HT-29 (cell line): ENCODE measurements at regions not wholly inside any gene's neighbourhood (a gene's known extent, or its start where the extent isn't known, plus 50 kb on each side); places are given as distances from the start of the nearest gene placed in this dataset.
"Not testable (repeated sequence)": the region's sequence is repeated elsewhere in the genome, so short reads cannot be mapped to it uniquely, and the experiment has no call there.

Experiments
- DNase-seq: peaks from one replicate; pipeline ENCODE4 v3.0.0-alpha.2; 2015; ENCODE audit warnings: low spot score

GRCh38 chr17:21514567-21514966, 138.4 kb downstream of the KCNJ12 start:
- DNase-seq, result not testable (repeated sequence)

GRCh38 chr17:21517538-21518293, 141.6 kb downstream of the KCNJ12 start:
- DNase-seq, result no peak

- DNase-seq, result no peak
These were observed 146.7 kb downstream of the KCNJ12 start for GRCh38 chr17:21522755-21523336.

- DNase-seq, result no peak
These were observed 147.5 kb downstream of the KCNJ12 start for GRCh38 chr17:21523497-21524210.

- no peak for DNase-seq
These were observed 148.0 kb downstream of the KCNJ12 start for GRCh38 chr17:21524211-21524591.

DNA sequence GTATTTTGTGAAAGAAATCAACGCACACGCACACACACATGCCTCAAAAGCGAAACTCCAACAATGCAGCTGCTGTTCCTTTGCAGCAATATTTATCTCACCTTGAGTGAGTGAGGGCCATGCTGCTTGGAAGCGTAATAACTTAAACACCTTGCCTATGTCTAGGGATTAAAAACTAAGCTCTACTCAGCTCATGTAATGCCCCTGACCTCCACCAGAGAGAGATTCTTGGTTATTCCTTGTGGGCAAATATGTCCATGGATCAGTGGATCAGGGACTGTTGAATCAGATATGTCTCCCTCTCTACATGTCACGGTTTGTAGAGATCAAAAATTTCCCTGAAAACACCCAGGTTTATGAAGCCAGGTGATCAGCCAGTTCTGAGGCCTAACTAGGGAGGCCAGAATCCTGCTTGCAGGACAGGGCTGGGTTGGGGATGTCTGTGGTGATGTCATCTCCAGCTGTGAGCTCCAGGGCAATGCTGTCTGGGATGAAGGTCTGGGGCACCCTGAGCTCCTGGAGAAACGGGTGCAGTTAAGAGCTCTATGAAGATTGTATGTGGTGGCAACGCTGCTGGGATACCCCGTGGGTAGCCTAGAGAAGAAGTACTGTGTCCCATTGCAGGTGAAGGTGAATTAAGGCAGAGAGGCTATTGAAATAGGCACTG, 149.4 kb downstream of the KCNJ12 start:
- no peak for DNase-seq

- DNase-seq, result no peak
These were observed 152.0 kb downstream of the KCNJ12 start for GRCh38 chr17:21528031-21528695.

DNA sequence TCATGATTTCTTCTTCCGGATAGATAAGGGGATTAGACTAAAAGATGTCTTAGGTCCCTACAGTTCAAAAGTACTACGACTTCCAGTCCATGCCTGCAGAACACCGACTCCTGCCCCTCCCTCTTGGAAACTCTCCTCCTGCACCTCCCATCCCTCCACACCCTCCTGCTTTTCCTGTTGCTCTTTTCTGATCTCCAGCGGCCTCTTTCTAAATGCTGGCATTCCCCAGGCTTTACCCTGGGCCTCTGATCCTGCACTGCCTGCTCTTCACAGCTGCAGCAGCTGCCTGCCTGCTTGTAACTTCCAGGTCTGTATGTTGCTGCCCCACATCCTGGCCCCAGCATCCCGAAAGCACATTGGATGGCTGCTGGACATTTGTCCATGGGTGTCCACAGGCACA, 154.2 kb downstream of the KCNJ12 start:
- no peak for DNase-seq

DNA sequence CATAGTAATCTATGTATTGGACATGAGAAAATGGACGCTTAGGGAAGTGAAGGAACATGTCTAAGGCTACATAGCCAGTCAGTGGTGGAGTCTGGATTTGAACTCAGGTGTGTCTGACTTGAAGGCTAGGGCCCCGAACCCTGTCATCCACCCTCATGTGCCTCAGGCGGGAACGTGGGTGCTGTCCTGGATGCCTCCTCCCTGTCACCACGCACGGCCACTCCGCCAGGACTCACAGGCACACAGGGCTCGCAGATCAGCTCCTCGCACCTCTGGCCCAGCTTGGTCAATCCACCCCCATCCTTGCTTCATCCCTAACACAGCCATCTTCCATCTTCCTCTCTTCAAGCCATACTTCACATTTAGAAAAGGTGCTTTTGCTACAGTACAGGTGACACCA, 154.7 kb downstream of the KCNJ12 start:
- DNase-seq, result no peak

GRCh38 chr17:21532763-21533385, 156.7 kb downstream of the KCNJ12 start:
- no peak for DNase-seq

DNA sequence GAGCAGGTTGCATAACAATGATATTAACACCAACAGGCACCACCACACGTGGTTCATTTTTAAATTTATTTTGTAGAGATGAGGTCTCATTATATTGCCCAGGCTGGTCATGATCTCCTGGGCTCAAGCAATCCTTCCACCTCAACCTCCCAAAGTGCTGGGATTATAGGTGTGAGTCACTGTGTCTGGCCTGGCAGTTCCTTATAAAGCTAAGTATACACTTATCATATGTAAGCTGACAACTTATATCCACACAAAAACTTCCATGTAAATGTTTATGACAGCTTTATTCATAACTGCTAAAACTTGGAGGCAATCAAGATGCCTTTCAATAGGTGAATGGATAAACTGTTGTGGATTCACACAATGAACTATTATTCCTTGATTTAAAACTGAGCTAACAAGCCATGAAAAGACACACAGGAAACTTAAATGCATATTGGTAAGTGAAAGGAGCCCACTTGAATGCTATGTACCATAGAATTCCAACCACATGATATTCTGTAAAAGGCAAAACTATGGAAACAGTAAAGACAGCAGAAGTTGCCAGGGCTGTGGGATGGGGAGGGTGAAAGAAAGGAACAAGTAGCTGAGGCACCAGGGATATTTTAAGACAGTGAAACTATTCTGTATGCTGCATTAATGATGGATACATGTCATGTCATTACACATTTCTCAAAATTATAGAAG, 156.5 kb upstream of the KCNJ18 start:
- DNase-seq, result no peak

GRCh38 chr17:21537302-21537701, 155.0 kb upstream of the KCNJ18 start:
- no peak for DNase-seq

- DNase-seq, result no peak
These were observed 153.7 kb upstream of the KCNJ18 start for GRCh38 chr17:21538615-21539014.

DNA sequence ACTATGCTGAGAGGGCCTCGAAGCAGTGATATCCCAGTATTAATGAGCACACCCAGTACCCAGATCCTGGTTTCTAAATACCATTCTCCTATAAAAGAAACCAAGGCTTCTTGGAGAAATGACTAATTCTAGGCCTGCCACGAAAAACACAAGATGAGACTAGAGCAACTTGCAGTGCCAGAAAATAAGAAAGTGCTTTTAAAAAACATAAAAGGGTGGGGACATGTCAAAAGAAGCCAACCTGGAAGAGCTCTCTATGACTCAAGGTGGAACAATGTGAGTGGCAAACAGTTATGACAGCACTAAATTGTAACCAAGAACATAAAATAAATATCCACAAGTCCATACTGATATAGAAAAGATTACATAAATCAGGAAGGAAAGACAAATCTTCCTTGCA, 153.2 kb upstream of the KCNJ18 start:
- DNase-seq, result peak; percentile 9

- no peak for DNase-seq
These were observed 151.8 kb upstream of the KCNJ18 start for GRCh38 chr17:21540502-21540901.

DNA sequence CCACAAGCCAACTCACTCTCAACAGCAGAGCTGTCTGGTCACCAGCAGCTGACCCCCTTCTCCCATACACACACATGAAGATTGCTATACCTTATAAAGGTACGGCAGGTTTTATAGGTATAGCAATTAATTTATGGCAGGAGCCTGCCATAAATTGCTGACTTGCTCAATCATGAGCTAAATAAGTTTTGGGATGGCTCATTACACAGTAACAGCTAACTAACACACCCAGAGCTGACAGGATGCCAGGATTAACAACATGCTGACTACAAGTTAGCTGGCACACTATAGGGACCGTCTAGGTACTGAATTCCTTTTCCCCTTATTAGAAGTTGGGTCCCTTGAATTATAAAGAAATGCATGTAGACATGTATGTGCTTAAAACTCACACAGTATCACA, 150.3 kb upstream of the KCNJ18 start:
- no peak for DNase-seq

DNA sequence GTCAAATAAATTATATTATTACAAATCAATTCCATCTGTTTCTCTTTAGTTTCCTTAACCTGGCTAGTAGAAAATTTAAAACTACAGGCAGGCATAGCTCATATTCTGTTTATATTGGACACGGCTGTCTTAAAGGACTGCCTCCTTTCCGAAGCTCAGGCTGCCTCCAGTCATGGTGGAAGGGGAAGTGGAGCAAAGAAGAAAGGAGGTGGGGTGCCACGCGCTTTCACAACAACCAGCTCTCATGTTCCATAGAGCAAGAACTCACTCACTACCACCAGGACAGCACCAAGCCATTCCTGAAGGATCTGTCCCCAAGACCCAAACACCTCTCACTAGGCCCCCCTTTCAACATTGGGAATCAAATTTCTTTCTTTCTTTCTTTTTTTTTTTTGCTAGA, 149.3 kb upstream of the KCNJ18 start:
- no peak for DNase-seq

DNA sequence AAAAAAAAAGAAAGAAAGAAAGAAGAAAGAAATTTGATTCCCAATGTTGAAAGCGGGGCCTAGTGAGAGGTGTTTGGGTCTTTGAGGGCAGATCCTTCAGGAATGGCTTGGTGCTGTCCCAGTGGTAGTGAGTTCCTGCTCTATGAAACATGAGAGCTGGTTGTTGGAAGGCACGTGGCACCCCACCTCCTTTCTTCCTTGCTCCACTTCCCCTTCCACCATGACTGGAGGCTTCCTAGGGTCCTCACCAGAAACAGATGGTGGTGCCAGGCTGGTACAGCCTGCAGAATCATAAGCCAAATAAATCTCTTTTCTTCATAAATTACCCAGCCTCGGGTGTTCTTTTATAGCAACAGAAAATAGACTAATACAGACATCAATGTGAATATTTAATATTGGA, 147.3 kb upstream of the KCNJ18 start:
- no peak for DNase-seq

- DNase-seq, result no peak
These were observed 144.1 kb upstream of the KCNJ18 start for GRCh38 chr17:21548236-21548635.

GRCh38 chr17:21549107-21549687, 143.1 kb upstream of the KCNJ18 start:
- DNase-seq, result no peak
